H9 (cell line): ENCODE measurements at regions not wholly inside any gene's neighbourhood (a gene's known extent, or its start where the extent isn't known, plus 50 kb on each side); places are given as distances from the start of the nearest gene placed in this dataset.

Experiments used
- DNase-seq: peaks from one replicate; pipeline ENCODE4 v3.0.0-alpha.2; 2017
- H2AFZ ChIP-seq: one replicate; pipeline ENCODE4 v1.6.1; 2013; ENCODE audit warnings: mild to moderate bottlenecking, low read length, control low read depth, moderate library complexity
- H2AK5ac ChIP-seq: 2 replicates; pipeline ENCODE4 v1.6.1; 2013; ENCODE audit warnings: low read length, control low read depth, mixed read lengths; ENCODE audit not compliant: insufficient read length
- H2BK120ac ChIP-seq: one replicate; pipeline ENCODE4 v1.6.1; 2013; ENCODE audit warnings: low read depth, mild to moderate bottlenecking, low read length, control low read depth, inconsistent platforms; ENCODE audit not compliant: poor library complexity, severe bottlenecking
- H2BK12ac ChIP-seq: 2 replicates; pipeline ENCODE4 v1.6.1; 2013; ENCODE audit warnings: low read length, control low read depth, mixed read lengths, low read depth; ENCODE audit not compliant: insufficient read length
- H2BK15ac ChIP-seq: 2 replicates; pipeline ENCODE4 v1.6.1; 2013; ENCODE audit warnings: low read depth, low read length, control low read depth
- H2BK20ac ChIP-seq: one replicate; pipeline ENCODE4 v1.6.1; 2013; ENCODE audit warnings: low read depth, mild to moderate bottlenecking, low read length, control low read depth, inconsistent platforms; ENCODE audit not compliant: poor library complexity, severe bottlenecking
- H2BK5ac ChIP-seq: 2 replicates; pipeline ENCODE4 v1.6.1; 2013; ENCODE audit warnings: low read length, control low read depth, mixed read lengths; ENCODE audit not compliant: insufficient read length
- H3K14ac ChIP-seq: 2 replicates; pipeline ENCODE4 v1.6.1; 2013; ENCODE audit warnings: low read length, control low read depth; ENCODE audit not compliant: insufficient read depth
- H3K18ac ChIP-seq: 2 replicates; pipeline ENCODE4 v1.6.1; 2013; ENCODE audit warnings: low read depth, mild to moderate bottlenecking, mixed read lengths, low read length, control low read depth; ENCODE audit not compliant: insufficient read length
- H3K23ac ChIP-seq: 2 replicates; pipeline ENCODE4 v1.6.1; 2013; ENCODE audit warnings: low read length, control low read depth, mixed read lengths, low read depth; ENCODE audit not compliant: insufficient read length
- H3K23me2 ChIP-seq: 2 replicates; pipeline ENCODE4 v1.6.1; 2013; ENCODE audit warnings: low read depth, mild to moderate bottlenecking, mixed read lengths, low read length, control low read depth; ENCODE audit not compliant: insufficient read length, poor library complexity, severe bottlenecking
- H3K27ac ChIP-seq: 2 replicates; pipeline ENCODE4 v1.5.1; 2013; ENCODE audit warnings: low read length, control low read depth, mixed read lengths, low read depth; ENCODE audit not compliant: insufficient read length
- H3K27me3 ChIP-seq: 2 replicates; pipeline ENCODE4 v1.6.1; 2013; ENCODE audit warnings: low read length, control low read depth, inconsistent platforms; ENCODE audit not compliant: insufficient read depth
- H3K4ac ChIP-seq: 2 replicates; pipeline ENCODE4 v1.6.1; 2013; ENCODE audit warnings: low read depth, mild to moderate bottlenecking, control low read depth, inconsistent platforms, low read length, moderate library complexity
- H3K4me1 ChIP-seq: 2 replicates; pipeline ENCODE4 v1.6.1; 2013; ENCODE audit warnings: low read length, control low read depth, inconsistent platforms; ENCODE audit not compliant: insufficient read depth
- H3K4me2 ChIP-seq: 2 replicates; pipeline ENCODE4 v1.6.1; 2013; ENCODE audit warnings: low read length, control low read depth, mixed read lengths; ENCODE audit not compliant: insufficient read length, insufficient read depth
- H3K56ac ChIP-seq: 2 replicates; pipeline ENCODE4 v1.6.1; 2013; ENCODE audit warnings: low read depth, mild to moderate bottlenecking, mixed read lengths, low read length, control low read depth; ENCODE audit not compliant: insufficient read length
- H3K79me1 ChIP-seq: 2 replicates; pipeline ENCODE4 v1.6.1; 2013; ENCODE audit warnings: low read depth, mild to moderate bottlenecking, moderate library complexity, low read length, control low read depth, inconsistent platforms; ENCODE audit not compliant: insufficient read depth, poor library complexity, severe bottlenecking
- H3K79me2 ChIP-seq: 2 replicates; pipeline ENCODE4 v1.6.1; 2013; ENCODE audit warnings: low read length, control low read depth, inconsistent platforms; ENCODE audit not compliant: insufficient read depth
- H3K9ac ChIP-seq: 2 replicates; pipeline ENCODE4 v1.6.1; 2013; ENCODE audit warnings: low read length, control low read depth, mixed read lengths; ENCODE audit not compliant: insufficient read length; ENCODE audit errors: extremely low read depth
- H3K9me3 ChIP-seq: one replicate; pipeline ENCODE4 v1.6.1; 2013; ENCODE audit warnings: low read depth, low read length, inconsistent platforms; ENCODE audit not compliant: control insufficient read depth
- H3T11ph ChIP-seq: one replicate; pipeline ENCODE4 v1.6.1; 2013; ENCODE audit warnings: mild to moderate bottlenecking, low read length, control low read depth, inconsistent platforms
- H4K20me1 ChIP-seq: one replicate; pipeline ENCODE4 v1.6.1; 2013; ENCODE audit not compliant: control insufficient read depth, insufficient read length, insufficient read depth
- H4K5ac ChIP-seq: 2 replicates; pipeline ENCODE4 v1.6.1; 2013; ENCODE audit warnings: low read depth, mild to moderate bottlenecking, mixed read lengths, low read length, control low read depth; ENCODE audit not compliant: insufficient read length
- H4K8ac ChIP-seq: replicated peaks from 2 replicates; pipeline ENCODE4 v1.6.1; 2013; ENCODE audit warnings: low read length, control low read depth, mixed read lengths, low read depth; ENCODE audit not compliant: insufficient read length
- H4K91ac ChIP-seq: 2 replicates; pipeline ENCODE4 v1.6.1; 2013; ENCODE audit warnings: low read depth, mild to moderate bottlenecking, moderate library complexity, mixed read lengths, low read length, control low read depth; ENCODE audit not compliant: insufficient read length
- H3K27ac Mint-ChIP-seq, 3 experiments: 2 replicates in 2 of 3; 3 replicates in 1 of 3; pipeline ENCODE4 v1.8.0; 2020 to 2021; ENCODE audit warnings: mixed read lengths in 3 of 3, mild to moderate bottlenecking in 1 of 3, moderate library complexity in 1 of 3
- H3K27me3 Mint-ChIP-seq: 2 replicates; pipeline ENCODE4 v1.8.0; 2021; ENCODE audit warnings: low read depth, mild to moderate bottlenecking, moderate library complexity, mixed read lengths
- H3K36me3 Mint-ChIP-seq, 3 experiments: 2 replicates in 2 of 3; 3 replicates in 1 of 3; pipeline ENCODE4 v1.8.0; 2020 to 2021; ENCODE audit warnings: low read depth in 3 of 3, mixed read lengths in 3 of 3; ENCODE audit not compliant: insufficient read depth in 1 of 3
- H3K4me1 Mint-ChIP-seq, 2 experiments: 2 replicates each; pipeline ENCODE4 v1.8.0; 2020; ENCODE audit warnings: mixed read lengths in 2 of 2
- H3K4me3 Mint-ChIP-seq, 2 experiments: 2 replicates in 1 of 2; 3 replicates in 1 of 2; pipeline ENCODE4 v1.8.0; 2020 to 2021; ENCODE audit warnings: mild to moderate bottlenecking in 2 of 2, mixed read lengths in 2 of 2, moderate library complexity in 1 of 2
- H3K9me3 Mint-ChIP-seq, 2 experiments: 2 replicates in 1 of 2; 3 replicates in 1 of 2; pipeline ENCODE4 v1.8.0; 2020; ENCODE audit warnings: mild to moderate bottlenecking in 2 of 2, mixed read lengths in 2 of 2, moderate library complexity in 1 of 2
- CTCF ChIP-seq: fragments of 200-600 bp; sonication (generic); conservative IDR thresholded peaks from 3 replicates; pipeline ENCODE4 v1.8.0; 2021; ENCODE audit warnings: antibody characterized with exemption, mild to moderate bottlenecking
- WGBS: extraction: QIAGEN DNeasy Blood & Tissue Kit; methylation state at CpG from one replicate; pipeline ENCODE4 v1.1.7; 2013; ENCODE audit warnings: missing lambda C conversion rate, low lambda C conversion rate, mixed read lengths; ENCODE audit not compliant: insufficient read length; ENCODE audit errors: extremely low coverage; 5-methylcytosine and 5-hydroxymethylcytosine counted together

GRCh38 chr1:13888351-13888986 is 188.5 kb downstream of the PRDM2 start:
- Mint-ChIP-seq H3K4me3 (no peak overlapping the region), H3K36me3 (no peaks in the 10 kb centered on the region), H3K27me3 (peaks cover 32% of the 10 kb centered on the region), H3K9me3 (peaks cover 0 to 2% of the 10 kb centered on the region in 2 experiments; a peak in 1 of 5 replicates), H3K27ac (no peak overlapping the region), H3K4me1 (peaks cover 9 to 10% of the 10 kb centered on the region in 2 experiments)
- Histone ChIP-seq H3K4me2 (no peak overlapping the region), H3K27me3 (peaks cover 19% of the 10 kb centered on the region; the same call in 1 of the 2 replicates), H2BK5ac (no peak overlapping the region), H3K4ac (no peak overlapping the region), H3K14ac (no peak overlapping the region), H3K27ac (no peak overlapping the region), H2BK12ac (no peak overlapping the region), H4K91ac (no peak overlapping the region), H3K18ac (no peak overlapping the region), H2BK15ac (no peak overlapping the region), H4K5ac (no peak overlapping the region), H3T11ph (no peak overlapping the region), H3K56ac (no peak overlapping the region), H3K79me1 (no peaks in the 10 kb centered on the region), H3K9ac (no peak overlapping the region), H4K8ac (no peak overlapping the region), H3K23me2 (peaks cover 11% of the 10 kb centered on the region), H3K79me2 (no peaks in the 10 kb centered on the region), H2AK5ac (no peak overlapping the region), H3K4me1 (no peaks in the 10 kb centered on the region; the same call in 1 of the 2 replicates), H4K20me1 (no peaks in the 10 kb centered on the region), H2BK20ac (no peak overlapping the region), H3K9me3 (no peaks in the 10 kb centered on the region), H2BK120ac (no peak overlapping the region), H3K23ac (no peak overlapping the region), H2AFZ (no peak overlapping the region)
- no peak for DNase-seq
- WGBS = no CpG with 5 or more reads among the region's 10 CpGs
- no peak for TF ChIP-seq CTCF
